Activated T-helper 17 cell treated with anti-CD3 and anti-CD28 coated beads, Interleukin-2, amount 50 U/mL, for 72 hours (primary cell): ENCODE measurements at regions not wholly inside any gene's neighbourhood (a gene's known extent, or its start where the extent isn't known, plus 50 kb on each side); places are given as distances from the start of the nearest gene placed in this dataset.

Experiments
- ATAC-seq: fragments of 150-1000 bp; cut with Tn5 transposase; replicated peaks from 2 replicates; pipeline ENCODE4 v1.10.0; 2021; ENCODE audit warnings: mild to moderate bottlenecking, moderate library complexity
- H3K27ac Mint-ChIP-seq: one replicate; pipeline ENCODE4 v1.8.0; 2022; ENCODE audit warnings: mixed read lengths
- H3K27me3 Mint-ChIP-seq: one replicate; pipeline ENCODE4 v1.8.0; 2022; ENCODE audit warnings: mixed read lengths
- H3K36me3 Mint-ChIP-seq: one replicate; pipeline ENCODE4 v1.8.0; 2022; ENCODE audit warnings: low read depth, mild to moderate bottlenecking, mixed read lengths
- H3K4me1 Mint-ChIP-seq: one replicate; pipeline ENCODE4 v1.8.0; 2022; ENCODE audit warnings: mixed read lengths
- H3K4me3 Mint-ChIP-seq: one replicate; pipeline ENCODE4 v1.8.0; 2022; ENCODE audit warnings: mild to moderate bottlenecking, mixed read lengths
- H3K9me3 Mint-ChIP-seq: one replicate; pipeline ENCODE4 v1.8.0; 2022; ENCODE audit warnings: mixed read lengths

DNA sequence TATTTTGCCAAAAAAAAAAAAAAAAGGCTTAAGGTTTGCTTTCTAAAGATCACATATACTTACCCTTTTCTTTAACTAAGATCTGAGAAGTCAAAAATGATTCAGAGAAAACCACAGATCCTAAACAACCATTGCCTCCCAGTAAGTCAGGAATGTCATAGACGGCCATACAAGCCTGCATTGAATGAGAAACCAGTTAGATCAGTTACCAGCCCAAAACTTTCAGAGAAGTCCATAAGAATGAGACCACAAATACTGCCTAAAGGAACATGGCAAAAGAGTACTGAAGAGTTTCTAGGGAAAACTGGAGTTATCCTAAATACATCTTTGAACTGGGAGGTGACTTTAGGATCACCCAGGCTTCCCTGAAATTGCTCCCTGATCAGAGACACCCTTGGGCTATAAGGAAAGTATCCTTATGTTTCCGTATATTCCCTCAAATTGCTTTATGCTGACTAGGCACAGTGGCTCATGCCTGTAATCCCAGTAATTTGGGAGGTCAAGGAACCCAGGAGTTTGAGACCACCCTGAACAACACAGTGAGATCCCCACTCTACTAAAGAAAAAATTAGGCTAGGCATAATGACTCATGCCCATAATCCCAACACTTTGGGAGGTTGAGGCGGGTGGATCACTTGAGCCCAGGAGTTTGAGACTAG lies 79.4 kb upstream of the SLC4A11 start:
- Mint-ChIP-seq H3K4me1 (no peaks in the 10 kb centered on the region), H3K36me3 (peaks cover 27% of the 10 kb centered on the region), H3K9me3 (no peaks in the 10 kb centered on the region), H3K27ac (no peak overlapping the region), H3K4me3 (no peak overlapping the region), H3K27me3 (no peaks in the 10 kb centered on the region)
- no peak for ATAC-seq

DNA sequence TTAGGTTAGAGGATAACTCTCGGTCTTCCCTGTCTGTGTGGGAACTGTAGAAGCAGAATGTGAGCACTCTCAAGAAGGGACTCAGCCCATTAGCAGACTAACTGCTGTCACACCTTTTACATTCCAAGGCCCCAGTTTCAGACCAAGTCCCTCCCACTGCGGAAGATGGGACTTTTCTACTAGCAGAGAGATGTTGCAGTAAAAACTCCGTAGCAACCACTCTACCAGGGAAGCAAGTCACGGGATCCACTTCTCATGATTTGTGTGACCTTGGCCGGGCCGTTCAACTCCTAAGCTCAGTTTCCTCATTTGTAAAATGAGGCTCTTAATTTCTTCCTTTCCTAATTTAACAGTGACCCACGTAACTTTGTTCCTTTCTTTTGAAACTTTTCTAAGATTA lies 77.1 kb upstream of the SLC4A11 start:
- Mint-ChIP-seq H3K36me3 (peaks cover 27% of the 10 kb centered on the region), H3K4me1 (no peaks in the 10 kb centered on the region), H3K9me3 (no peaks in the 10 kb centered on the region), H3K4me3 (no peak overlapping the region), H3K27me3 (no peaks in the 10 kb centered on the region), H3K27ac (no peak overlapping the region)
- no peak for ATAC-seq

- no peaks in the 10 kb centered on the region for H3K9me3 Mint-ChIP-seq
- H3K36me3 Mint-ChIP-seq = peaks cover 29% of the 10 kb centered on the region
- no peak for ATAC-seq
- H3K27me3 Mint-ChIP-seq = no peaks in the 10 kb centered on the region
- H3K4me3 Mint-ChIP-seq = no peak overlapping the region
- H3K4me1 Mint-ChIP-seq = no peaks in the 10 kb centered on the region
- peak overlapping the region; percentile 16 for H3K27ac Mint-ChIP-seq
Measured at GRCh38 chr20:3315136-3315535, 76.1 kb upstream of the SLC4A11 start.

DNA sequence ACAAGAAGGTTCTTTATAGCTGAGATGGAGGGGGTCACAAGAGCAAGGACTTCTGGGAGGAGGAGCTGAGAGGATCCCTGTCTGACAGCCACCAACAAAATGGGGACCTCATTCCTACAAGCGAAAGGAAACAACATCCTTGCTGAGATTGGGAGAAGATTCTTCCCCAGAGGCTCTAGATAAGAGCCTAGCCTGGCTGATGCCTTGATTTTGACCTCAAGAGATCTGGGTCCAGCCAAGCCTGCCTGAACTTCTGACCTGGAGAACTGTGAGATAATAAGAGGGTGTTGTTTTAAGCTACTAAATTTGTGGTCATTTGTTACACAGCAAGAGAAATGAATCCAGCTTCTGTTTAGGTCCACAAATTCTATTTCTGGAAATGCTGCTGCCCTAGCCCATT lies 75.4 kb upstream of the SLC4A11 start:
- Mint-ChIP-seq H3K36me3 (peaks cover 33% of the 10 kb centered on the region), H3K27ac (no peak overlapping the region), H3K27me3 (no peaks in the 10 kb centered on the region), H3K9me3 (no peaks in the 10 kb centered on the region), H3K4me3 (no peak overlapping the region), H3K4me1 (no peaks in the 10 kb centered on the region)
- ATAC-seq = no peak

GRCh38 chr20:3313683-3314065 lies 74.7 kb upstream of the SLC4A11 start:
- no peak for ATAC-seq
- Mint-ChIP-seq H3K27me3 (no peaks in the 10 kb centered on the region), H3K27ac (peak overlapping the region; percentile 5), H3K4me1 (no peaks in the 10 kb centered on the region), H3K36me3 (peaks cover 39% of the 10 kb centered on the region), H3K4me3 (no peak overlapping the region), H3K9me3 (no peaks in the 10 kb centered on the region)

DNA sequence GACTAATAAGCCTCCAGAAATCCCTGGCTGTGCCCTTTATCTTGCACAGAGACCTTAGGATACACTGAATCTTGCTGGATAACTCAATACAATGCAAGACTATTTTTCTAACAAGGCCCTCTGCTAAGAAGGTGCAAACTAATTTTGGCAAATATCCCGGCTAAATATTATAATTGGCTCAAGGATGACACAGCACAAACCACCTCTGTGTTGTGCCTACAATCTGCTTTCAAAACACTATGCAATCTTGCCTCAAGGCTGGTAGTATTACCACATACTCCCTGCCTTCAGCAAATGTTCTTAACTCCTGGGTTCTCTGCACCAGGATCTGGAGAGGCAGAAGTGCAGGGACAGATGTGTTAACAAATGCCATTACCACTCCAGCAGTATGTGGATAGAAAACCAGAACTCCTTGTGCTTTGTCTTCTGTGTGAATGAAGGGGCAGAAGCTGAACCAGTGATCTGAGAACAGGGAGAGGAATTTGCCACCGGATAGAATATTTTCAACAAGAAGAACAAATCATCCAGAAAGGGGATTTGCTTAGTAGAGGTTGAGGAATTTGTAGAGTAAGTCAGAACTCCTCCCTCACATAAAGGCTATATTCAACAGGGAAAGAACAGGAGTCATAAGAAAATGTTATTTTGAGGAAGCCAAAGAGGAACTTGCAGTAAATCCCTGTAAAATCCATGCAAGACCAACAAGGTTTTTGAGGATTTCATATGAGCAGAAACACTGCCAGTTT lies 74.1 kb upstream of the SLC4A11 start:
- H3K4me3 Mint-ChIP-seq = no peak overlapping the region
- H3K4me1 Mint-ChIP-seq = no peaks in the 10 kb centered on the region
- peak overlapping the region; percentile 5 for H3K27ac Mint-ChIP-seq
- H3K9me3 Mint-ChIP-seq = no peaks in the 10 kb centered on the region
- H3K36me3 Mint-ChIP-seq = peaks cover 40% of the 10 kb centered on the region
- H3K27me3 Mint-ChIP-seq = no peaks in the 10 kb centered on the region
- ATAC-seq = no peak

- H3K4me3 Mint-ChIP-seq = no peak overlapping the region
- peaks cover 46% of the 10 kb centered on the region for H3K36me3 Mint-ChIP-seq
- no peaks in the 10 kb centered on the region for H3K27me3 Mint-ChIP-seq
- no peak overlapping the region for H3K27ac Mint-ChIP-seq
- no peaks in the 10 kb centered on the region for H3K4me1 Mint-ChIP-seq
- ATAC-seq = no peak
- H3K9me3 Mint-ChIP-seq = no peaks in the 10 kb centered on the region
Measured at GRCh38 chr20:3311623-3312022, 72.6 kb upstream of the SLC4A11 start.

GRCh38 chr20:3309226-3309625 lies 70.2 kb upstream of the SLC4A11 start:
- Mint-ChIP-seq H3K27ac (no peak overlapping the region), H3K4me1 (peaks cover 5% of the 10 kb centered on the region)

GRCh38 chr20:3307725-3308124 lies 68.7 kb upstream of the SLC4A11 start:
- Mint-ChIP-seq H3K4me1 (peaks cover 5% of the 10 kb centered on the region), H3K4me3 (no peak overlapping the region), H3K9me3 (no peaks in the 10 kb centered on the region), H3K27me3 (no peaks in the 10 kb centered on the region), H3K27ac (no peak overlapping the region), H3K36me3 (peaks cover 45% of the 10 kb centered on the region)
- no peak for ATAC-seq

More at GRCh38 chr20:3309226-3309625, 70.2 kb upstream of the SLC4A11 start:
- Mint-ChIP-seq H3K27me3 (no peaks in the 10 kb centered on the region), H3K4me3 (no peak overlapping the region), H3K9me3 (no peaks in the 10 kb centered on the region), H3K36me3 (peaks cover 45% of the 10 kb centered on the region)
- ATAC-seq = no peak

- Mint-ChIP-seq H3K36me3 (peaks cover 50% of the 10 kb centered on the region), H3K9me3 (no peaks in the 10 kb centered on the region), H3K4me3 (no peak overlapping the region), H3K27me3 (no peaks in the 10 kb centered on the region), H3K27ac (peak overlapping the region; percentile 37), H3K4me1 (peaks cover 5% of the 10 kb centered on the region)
- no peak for ATAC-seq
Measured at GRCh38 chr20:3307078-3307477, 68.1 kb upstream of the SLC4A11 start.

- Mint-ChIP-seq H3K27me3 (no peaks in the 10 kb centered on the region), H3K9me3 (no peaks in the 10 kb centered on the region), H3K36me3 (peaks cover 50% of the 10 kb centered on the region), H3K27ac (peak overlapping the region; percentile 37), H3K4me3 (no peak overlapping the region), H3K4me1 (peaks cover 5% of the 10 kb centered on the region)
- no peak for ATAC-seq
Measured at GRCh38 chr20:3306068-3306467, 67.1 kb upstream of the SLC4A11 start.

- no peaks in the 10 kb centered on the region for H3K9me3 Mint-ChIP-seq
- peaks cover 44% of the 10 kb centered on the region for H3K36me3 Mint-ChIP-seq
- no peaks in the 10 kb centered on the region for H3K27me3 Mint-ChIP-seq
- no peak for ATAC-seq
- H3K4me1 Mint-ChIP-seq = peaks cover 5% of the 10 kb centered on the region
- no peak overlapping the region for H3K4me3 Mint-ChIP-seq
- H3K27ac Mint-ChIP-seq = no peak overlapping the region
Measured at GRCh38 chr20:3304456-3304855, 65.5 kb upstream of the SLC4A11 start.

GRCh38 chr20:3297079-3297378 lies 58.0 kb upstream of the SLC4A11 start:
- Mint-ChIP-seq H3K27ac (no peak overlapping the region), H3K36me3 (peaks cover 23% of the 10 kb centered on the region), H3K4me1 (no peaks in the 10 kb centered on the region), H3K9me3 (no peaks in the 10 kb centered on the region), H3K27me3 (no peaks in the 10 kb centered on the region), H3K4me3 (no peak overlapping the region)
- no peak for ATAC-seq

DNA sequence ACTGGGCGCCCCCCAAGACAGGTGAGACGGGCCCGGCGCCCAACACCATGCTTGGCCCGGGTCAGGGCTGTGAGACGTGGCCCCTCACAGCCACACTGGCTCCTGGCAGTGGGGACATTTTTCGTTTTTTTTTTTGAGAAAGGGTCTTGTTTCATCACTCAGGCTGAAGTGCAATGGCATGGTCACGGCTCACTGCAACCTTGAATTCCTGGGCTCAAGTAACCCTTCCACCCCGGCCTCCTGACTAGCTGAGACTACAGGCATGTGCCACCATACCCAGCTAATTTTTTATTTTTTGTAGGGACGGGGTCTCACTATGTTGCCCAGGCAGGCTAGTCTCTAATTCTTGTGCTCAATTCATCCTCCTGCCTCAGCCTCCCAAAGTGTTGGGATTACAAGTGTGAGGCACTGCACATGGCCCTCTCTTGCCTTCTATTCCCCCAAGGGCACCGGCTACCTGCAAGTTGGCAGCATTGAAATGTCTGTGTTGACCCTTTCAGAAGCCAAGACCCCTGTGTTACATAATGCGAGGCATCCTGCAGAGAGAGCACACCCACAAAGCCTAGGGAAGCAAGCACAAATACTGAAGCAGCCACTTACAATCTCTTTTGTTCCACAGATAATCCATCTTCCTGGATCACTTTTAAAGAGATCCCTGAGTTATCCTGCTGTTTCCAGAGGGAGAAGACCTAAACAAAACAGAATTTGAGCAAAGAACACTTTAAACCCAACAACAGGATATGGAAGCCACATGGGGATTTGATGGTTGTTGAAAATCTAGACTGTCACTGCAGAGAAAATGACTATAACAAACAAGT lies 57.5 kb upstream of the SLC4A11 start:
- H3K36me3 Mint-ChIP-seq = peaks cover 23% of the 10 kb centered on the region
- no peaks in the 10 kb centered on the region for H3K27me3 Mint-ChIP-seq
- H3K27ac Mint-ChIP-seq = no peak overlapping the region
- ATAC-seq = no peak
- no peaks in the 10 kb centered on the region for H3K9me3 Mint-ChIP-seq
- H3K4me1 Mint-ChIP-seq = no peaks in the 10 kb centered on the region
- no peak overlapping the region for H3K4me3 Mint-ChIP-seq
